Endothelial cell of umbilical vein (primary cell): ENCODE measurements at regions not wholly inside any gene's neighbourhood (a gene's known extent, or its start where the extent isn't known, plus 50 kb on each side); places are given as distances from the start of the nearest gene placed in this dataset.

Experiments
- CTCF ChIP-seq, 2 donors: IDR thresholded peaks; 1 replicate in 1 of 2; 2 replicates in 1 of 2; pipeline ENCODE4 v1.5.1; 2011; ENCODE audit warnings: low read length in 2 of 2, mild to moderate bottlenecking in 2 of 2, moderate library complexity in 2 of 2, control low read depth in 1 of 2, inconsistent platforms in 1 of 2, low read depth in 1 of 2; ENCODE audit not compliant: insufficient read depth in 1 of 2; ENCODE audit errors: extremely low read depth in 1 of 2
- POLR2AphosphoS5 ChIP-seq: IDR thresholded peaks from 2 replicates; pipeline ENCODE4 v1.6.1; 2012; ENCODE audit warnings: low read depth, mild to moderate bottlenecking, control low read depth, low read length, moderate library complexity; ENCODE audit not compliant: insufficient read depth

- TF ChIP-seq CTCF (IDR thresholded peaks at IDR 0.05; ENCODE audit: extremely low read depth in 1 of 2, insufficient read depth in 1 of 2, low read depth in 1 of 2, low read length in 2 of 2) (no peak), POLR2AphosphoS5 (no peak)
Observed at GRCh38 chr2:106039634-106040315, 154.3 kb downstream of the UXS1 start.
